ENCODE measurements at regions not wholly inside any gene's neighbourhood (a gene's known extent, or its start where the extent isn't known, plus 50 kb on each side); places are given as distances from the start of the nearest gene placed in this dataset.
"Not testable (repeated sequence)": the region's sequence is repeated elsewhere in the genome, so short reads cannot be mapped to it uniquely, and the experiment has no call there.

- TF ChIP-seq CTCF (IDR thresholded peaks at IDR 0.05; ENCODE audit: partially characterized antibody, unreplicated experiment): no peak
- peaks cover 2% of the 10 kb centered on the region for H3K27me3 Mint-ChIP-seq (ENCODE audit: unreplicated experiment)
- DNase-seq: no peak
- H3K27ac Mint-ChIP-seq (ENCODE audit: unreplicated experiment): no peak overlapping the region
- H3K36me3 Mint-ChIP-seq (ENCODE audit: unreplicated experiment): no peaks in the 10 kb centered on the region
- peaks cover 2% of the 10 kb centered on the region for H3K9me3 Mint-ChIP-seq (ENCODE audit: unreplicated experiment)
- peaks cover 4% of the 10 kb centered on the region for H3K4me1 Mint-ChIP-seq (ENCODE audit: low read depth, unreplicated experiment)
- H3K4me3 Mint-ChIP-seq (ENCODE audit: unreplicated experiment): no peak overlapping the region
These were observed 589.0 kb downstream of the C12orf50 start for GRCh38 chr12:87439990-87440827.

GRCh38 chr12:87430444-87430843, 598.8 kb downstream of the C12orf50 start:
- no peaks in the 10 kb centered on the region for H3K9me3 Mint-ChIP-seq (ENCODE audit: unreplicated experiment)
- peaks cover 5% of the 10 kb centered on the region for H3K36me3 Mint-ChIP-seq (ENCODE audit: unreplicated experiment)
- DNase-seq: no peak
- H3K4me3 Mint-ChIP-seq (ENCODE audit: unreplicated experiment): no peak overlapping the region
- H3K27me3 Mint-ChIP-seq (ENCODE audit: unreplicated experiment): peaks cover 3% of the 10 kb centered on the region
- no peak overlapping the region for H3K27ac Mint-ChIP-seq (ENCODE audit: unreplicated experiment)
- H3K4me1 Mint-ChIP-seq (ENCODE audit: low read depth, unreplicated experiment): no peaks in the 10 kb centered on the region
- no peak for TF ChIP-seq CTCF (IDR thresholded peaks at IDR 0.05; ENCODE audit: partially characterized antibody, unreplicated experiment)

- H3K36me3 Mint-ChIP-seq (ENCODE audit: unreplicated experiment): peaks cover 5% of the 10 kb centered on the region
- TF ChIP-seq CTCF (IDR thresholded peaks at IDR 0.05; ENCODE audit: partially characterized antibody, unreplicated experiment): no peak
- H3K4me1 Mint-ChIP-seq (ENCODE audit: low read depth, unreplicated experiment): no peaks in the 10 kb centered on the region
- H3K27ac Mint-ChIP-seq (ENCODE audit: unreplicated experiment): no peak overlapping the region
- peaks cover 3% of the 10 kb centered on the region for H3K27me3 Mint-ChIP-seq (ENCODE audit: unreplicated experiment)
- no peaks in the 10 kb centered on the region for H3K9me3 Mint-ChIP-seq (ENCODE audit: unreplicated experiment)
- no peak overlapping the region for H3K4me3 Mint-ChIP-seq (ENCODE audit: unreplicated experiment)
- DNase-seq: no peak
These were observed 600.4 kb downstream of the C12orf50 start for GRCh38 chr12:87428701-87429277.

- Mint-ChIP-seq H3K4me1 (ENCODE audit: low read depth, unreplicated experiment) (no peaks in the 10 kb centered on the region), H3K9me3 (ENCODE audit: unreplicated experiment) (no peaks in the 10 kb centered on the region), H3K4me3 (ENCODE audit: unreplicated experiment) (no peak overlapping the region), H3K36me3 (ENCODE audit: unreplicated experiment) (peaks cover 5% of the 10 kb centered on the region), H3K27ac (ENCODE audit: unreplicated experiment) (no peak overlapping the region), H3K27me3 (ENCODE audit: unreplicated experiment) (peaks cover 3% of the 10 kb centered on the region)
- no peak for TF ChIP-seq CTCF (IDR thresholded peaks at IDR 0.05; ENCODE audit: partially characterized antibody, unreplicated experiment)
- DNase-seq: no peak
These were observed 601.4 kb downstream of the C12orf50 start for GRCh38 chr12:87427770-87428169.

GRCh38 chr12:87425942-87426554, 603.2 kb downstream of the C12orf50 start:
- Mint-ChIP-seq H3K9me3 (ENCODE audit: unreplicated experiment) (no peaks in the 10 kb centered on the region), H3K4me3 (ENCODE audit: unreplicated experiment) (no peak overlapping the region), H3K27ac (ENCODE audit: unreplicated experiment) (no peak overlapping the region), H3K36me3 (ENCODE audit: unreplicated experiment) (peaks cover 5% of the 10 kb centered on the region), H3K27me3 (ENCODE audit: unreplicated experiment) (peaks cover 3% of the 10 kb centered on the region), H3K4me1 (ENCODE audit: low read depth, unreplicated experiment) (no peaks in the 10 kb centered on the region)
- no peak for TF ChIP-seq CTCF (IDR thresholded peaks at IDR 0.05; ENCODE audit: partially characterized antibody, unreplicated experiment)
- no peak for DNase-seq

GRCh38 chr12:87421233-87421632, 608.0 kb downstream of the C12orf50 start:
- not testable (repeated sequence) for H3K9me3 Mint-ChIP-seq (ENCODE audit: unreplicated experiment); H3K4me1 Mint-ChIP-seq (ENCODE audit: low read depth, unreplicated experiment); H3K27me3 Mint-ChIP-seq (ENCODE audit: unreplicated experiment); H3K36me3 Mint-ChIP-seq (ENCODE audit: unreplicated experiment); H3K4me3 Mint-ChIP-seq (ENCODE audit: unreplicated experiment); DNase-seq; H3K27ac Mint-ChIP-seq (ENCODE audit: unreplicated experiment)

Data from glutamatergic neuron (in vitro differentiated cells).